Fibroblast of pulmonary artery (primary cell): ENCODE measurements at regions not wholly inside any gene's neighbourhood (a gene's known extent, or its start where the extent isn't known, plus 50 kb on each side); places are given as distances from the start of the nearest gene placed in this dataset.

Source experiments
- DNase-seq: peaks from one replicate; pipeline ENCODE4 v3.0.0-alpha.2; 2010; ENCODE audit warnings: low read depth
- H3K4me3 ChIP-seq: replicated peaks from 2 replicates; pipeline ENCODE4 v1.5.1; 2011; ENCODE audit warnings: low read depth, mild to moderate bottlenecking, control low read depth, low read length, moderate library complexity
- CTCF ChIP-seq: IDR thresholded peaks from 2 replicates; pipeline ENCODE4 v1.5.1; 2011; ENCODE audit warnings: mild to moderate bottlenecking, control low read depth, low read length, inconsistent platforms; ENCODE audit errors: missing control alignments

- no peak overlapping the region for H3K4me3 ChIP-seq
- DNase-seq, result no peak
- no peak for TF ChIP-seq CTCF
Observed at GRCh38 chr1:67515324-67516080, 85.3 kb upstream of the SERBP1 start.

- TF ChIP-seq CTCF, result no peak
- DNase-seq, result no peak
Observed at GRCh38 chr1:67517046-67517445, 86.8 kb upstream of the SERBP1 start.

GRCh38 chr1:67522001-67522441 lies 91.8 kb upstream of the SERBP1 start:
- no peak overlapping the region for H3K4me3 ChIP-seq
- no peak for TF ChIP-seq CTCF
- DNase-seq, result no peak

More at GRCh38 chr1:67517046-67517445, 86.8 kb upstream of the SERBP1 start:
- H3K4me3 ChIP-seq, result no peak overlapping the region

- no peak overlapping the region for H3K4me3 ChIP-seq
Observed at GRCh38 chr1:67522793-67523192, 92.6 kb upstream of the SERBP1 start.

GRCh38 chr1:67524143-67525052 lies 94.2 kb upstream of the SERBP1 start:
- no peak for DNase-seq
- peak; percentile 19 for TF ChIP-seq CTCF
- H3K4me3 ChIP-seq, result no peak overlapping the region

More at GRCh38 chr1:67522793-67523192, 92.6 kb upstream of the SERBP1 start:
- no peak for DNase-seq
- no peak for TF ChIP-seq CTCF

GRCh38 chr1:67525053-67525760 lies 95.0 kb upstream of the SERBP1 start:
- DNase-seq, result no peak
- H3K4me3 ChIP-seq, result no peak overlapping the region
- TF ChIP-seq CTCF, result no peak
